ENCODE measurements at regions not wholly inside any gene's neighbourhood (a gene's known extent, or its start where the extent isn't known, plus 50 kb on each side); places are given as distances from the start of the nearest gene placed in this dataset.

GRCh38 chr3:153111016-153111415 is 51.0 kb upstream of the RAP2B start:
- TF ChIP-seq POLR2A (IDR thresholded peaks at IDR 0.05; ENCODE audit: low read depth, low read length) (no peak), ATF2 (IDR thresholded peaks at IDR 0.05; ENCODE audit: low read length) (no peak), RAD21 (IDR thresholded peaks at IDR 0.05; ENCODE audit: insufficient read depth, low read depth, low read length) (no peak), SMC3 (IDR thresholded peaks at IDR 0.05; ENCODE audit: borderline replicate concordance, low read length) (no peak), TCF12 (IDR thresholded peaks at IDR 0.05; ENCODE audit: low read depth, low read length) (no peak), CTCF (IDR thresholded peaks at IDR 0.05 in 2 of 3, conservative IDR thresholded peaks at IDR 0.05 in 1 of 3; ENCODE audit: control insufficient read depth in 2 of 3, extremely low read depth in 1 of 3, insufficient read depth in 1 of 3, low read depth in 3 of 3, low read length in 3 of 3) (no peak), TBL1XR1 (IDR thresholded peaks at IDR 0.05; ENCODE audit: low read depth, low read length) (no peak), PRDM15 (CRISPR knock-in tag; IDR thresholded peaks at IDR 0.05) (no peak), SREBF2 (IDR thresholded peaks at IDR 0.05; ENCODE audit: low read length) (no peak)

Measured in GM12878 (cell line).